ENCODE measurements at regions not wholly inside any gene's neighbourhood (a gene's known extent, or its start where the extent isn't known, plus 50 kb on each side); places are given as distances from the start of the nearest gene placed in this dataset.

DNA sequence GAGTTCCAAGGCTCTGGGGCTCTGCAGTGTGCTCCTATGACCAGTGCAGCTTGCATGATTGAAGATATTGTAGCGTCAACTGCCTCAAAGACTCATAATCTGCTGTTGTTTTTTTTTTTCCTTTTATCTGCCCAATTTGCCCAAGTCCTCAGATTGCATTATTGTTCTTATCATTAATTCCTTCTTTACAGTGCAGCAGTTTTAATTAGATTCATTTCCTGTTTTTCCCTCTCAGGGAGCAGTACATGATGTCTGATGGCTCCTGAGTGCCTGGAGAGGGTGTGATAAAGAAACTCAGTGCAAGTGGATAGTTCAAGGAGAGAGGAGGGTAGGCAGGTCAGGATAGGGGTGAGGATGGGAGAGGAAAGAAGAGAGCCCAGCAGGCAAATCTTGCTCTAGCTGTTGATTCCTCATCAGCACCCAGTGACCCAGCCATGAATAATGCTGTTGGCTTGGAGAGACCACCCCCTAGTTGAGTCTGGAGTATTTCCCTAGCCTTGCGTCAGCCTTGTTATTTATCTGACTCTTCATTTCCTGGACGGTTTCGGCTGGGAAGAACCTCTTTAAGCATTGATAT lies 219.6 kb upstream of the SESN3 start:
- in situ Hi-C loops (cut with MboI; ENCODE audit: low sequenced_read_pairs) = no loop called here

DNA sequence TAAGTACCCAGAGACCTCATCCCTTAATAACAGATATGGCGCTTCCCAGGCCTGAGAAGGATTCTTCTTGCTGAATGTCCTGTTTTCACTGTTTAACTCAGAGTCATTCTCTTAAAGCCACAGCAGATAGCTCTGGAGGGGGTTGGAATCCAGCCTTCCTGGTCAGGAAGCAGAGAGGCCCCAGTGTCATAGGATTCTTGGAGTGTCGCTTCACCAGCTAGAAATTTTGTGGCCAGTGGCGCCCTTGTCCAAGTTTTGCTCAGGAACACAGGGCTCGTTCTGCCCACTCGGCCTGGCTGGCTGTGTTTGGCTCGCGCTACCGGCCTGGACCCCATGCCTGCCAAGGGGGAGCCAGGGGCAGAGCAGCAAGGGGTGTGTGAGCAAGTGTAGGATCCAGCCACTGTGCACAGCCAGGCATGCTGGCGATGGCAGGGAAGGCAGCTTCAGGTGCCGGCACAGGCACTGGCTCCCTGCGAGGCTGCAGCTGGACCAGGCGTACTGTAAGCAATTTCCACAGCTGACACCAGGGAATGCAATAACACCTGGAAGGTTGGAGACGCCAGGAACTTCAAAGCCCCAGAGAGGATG lies 214.8 kb upstream of the SESN3 start:
- in situ Hi-C loops (cut with MboI; ENCODE audit: low sequenced_read_pairs) = no loop called here

DNA sequence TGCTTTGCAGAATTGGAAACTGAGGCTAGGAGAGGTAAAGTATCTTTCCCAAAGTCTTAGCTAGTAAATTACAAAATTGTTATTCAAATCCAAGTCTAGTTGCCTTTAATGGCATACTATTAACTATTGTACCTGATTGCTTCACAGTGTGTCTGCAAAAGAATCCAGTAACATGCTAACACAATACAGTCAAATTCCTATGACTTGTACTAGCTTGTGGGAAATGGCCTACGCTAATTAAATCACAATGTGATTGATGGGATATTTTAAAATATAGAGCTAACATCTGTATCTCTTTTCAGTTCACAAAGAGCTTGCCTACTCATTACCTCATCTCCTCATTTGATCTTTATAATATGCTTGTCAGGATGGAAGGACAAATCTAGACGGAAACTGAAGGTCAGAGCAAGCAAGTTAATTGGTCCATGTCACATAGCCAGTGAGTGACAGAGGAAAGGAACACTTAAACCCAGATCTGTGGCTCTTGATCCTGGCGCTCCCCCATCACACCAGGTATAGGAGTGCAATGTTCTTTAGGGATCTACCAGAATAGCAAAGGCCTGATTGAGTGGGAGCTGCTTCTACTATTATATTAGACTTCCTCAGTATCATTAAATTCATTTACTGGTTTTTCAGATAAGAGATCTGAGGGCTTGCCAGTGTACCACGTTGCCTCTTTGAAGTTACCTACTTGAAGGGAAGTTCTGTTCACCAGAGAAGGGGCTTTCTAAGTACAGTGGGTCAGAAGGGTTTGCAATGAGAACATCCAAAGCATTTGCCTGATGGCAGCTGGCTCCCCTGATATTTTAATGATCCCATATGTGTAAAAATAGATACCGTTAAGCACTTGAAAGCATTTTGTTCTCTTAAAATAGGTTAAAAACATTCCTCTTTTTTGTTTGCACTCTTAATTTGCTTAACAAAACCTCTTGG lies 213.6 kb upstream of the SESN3 start:
- in situ Hi-C loops (cut with MboI; ENCODE audit: low sequenced_read_pairs) = no loop called here

DNA sequence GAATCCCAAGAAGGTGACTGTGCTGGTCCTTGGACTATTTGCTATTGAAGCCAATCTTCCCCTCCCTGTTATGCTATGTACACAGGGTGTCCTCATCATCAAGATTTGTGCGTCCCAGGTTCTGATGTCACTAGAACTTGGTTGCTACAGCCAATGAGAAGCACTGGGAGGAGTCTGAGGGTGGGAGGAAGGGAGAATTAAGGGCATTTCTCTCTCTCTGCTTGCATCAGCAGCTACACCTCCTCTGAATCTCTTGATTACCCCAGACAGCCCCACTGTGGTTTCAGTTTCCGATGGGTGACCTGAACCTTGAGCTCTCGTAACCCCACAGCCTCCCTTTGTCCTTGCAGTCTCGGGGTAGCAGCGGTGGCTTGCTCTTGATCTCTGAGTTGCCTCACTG lies 212.4 kb upstream of the SESN3 start:
- in situ Hi-C loops (cut with MboI; ENCODE audit: low sequenced_read_pairs) = no loop called here

DNA sequence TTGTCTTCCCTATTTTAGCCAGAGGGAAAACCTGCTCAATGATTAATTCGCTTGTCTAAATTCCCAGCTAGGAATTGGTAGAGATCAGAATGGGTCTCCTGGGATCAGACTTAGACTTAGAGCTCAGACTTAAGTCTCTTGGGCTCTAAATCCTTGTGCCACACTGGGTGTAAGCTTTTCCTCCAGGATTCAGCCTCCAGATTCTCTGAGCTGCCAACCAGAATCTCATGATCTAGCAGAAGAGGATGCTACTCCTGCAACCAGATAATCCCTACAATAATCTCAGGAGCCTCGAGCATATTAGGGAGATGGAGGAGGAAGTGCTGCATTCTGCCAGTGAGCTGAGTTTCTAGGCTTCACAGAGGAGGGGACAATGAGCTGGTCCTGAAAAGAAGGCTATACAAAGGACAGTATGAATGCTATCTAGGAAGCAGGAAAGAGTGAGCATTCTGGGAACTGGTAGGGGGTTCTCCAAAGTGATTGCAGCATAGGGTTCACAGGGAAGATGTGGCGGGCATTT lies 211.6 kb upstream of the SESN3 start:
- in situ Hi-C loops (cut with MboI; ENCODE audit: low sequenced_read_pairs) = no loop called here

DNA sequence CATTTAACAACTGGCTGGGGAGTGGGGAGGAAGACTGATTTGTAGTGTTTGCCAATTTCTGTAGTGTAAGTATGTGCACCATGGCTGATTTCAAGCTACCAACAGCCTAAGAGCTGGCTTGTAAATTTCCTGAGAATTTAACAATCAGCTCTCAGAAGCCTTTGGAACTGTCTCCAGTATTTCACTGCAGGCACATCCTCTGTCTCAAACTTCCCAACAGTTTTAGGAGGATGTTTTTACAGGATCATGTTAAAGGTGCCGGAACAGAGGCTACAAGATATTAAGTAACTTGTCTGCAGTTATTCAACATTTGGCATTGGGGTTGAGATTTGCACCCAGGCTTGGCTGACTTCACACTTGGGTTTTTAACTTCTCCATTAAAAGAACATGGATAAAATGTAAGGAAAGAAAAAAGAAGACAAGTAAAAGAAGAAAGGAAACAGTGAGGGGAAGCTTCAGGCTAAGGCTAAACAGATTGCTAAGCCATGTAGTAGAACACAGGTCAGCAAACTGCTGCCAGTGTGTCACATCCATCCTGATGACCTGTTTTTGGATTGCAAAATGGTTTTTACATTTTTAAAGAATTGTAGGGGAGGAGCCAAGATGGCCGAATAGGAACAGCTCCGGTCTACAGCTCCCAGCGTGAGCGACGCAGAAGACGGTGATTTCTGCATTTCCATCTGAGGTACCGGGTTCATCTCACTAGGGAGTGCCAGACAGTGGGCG lies 204.8 kb upstream of the SESN3 start:
- in situ Hi-C loops (cut with MboI; ENCODE audit: low sequenced_read_pairs) = no loop called here

DNA sequence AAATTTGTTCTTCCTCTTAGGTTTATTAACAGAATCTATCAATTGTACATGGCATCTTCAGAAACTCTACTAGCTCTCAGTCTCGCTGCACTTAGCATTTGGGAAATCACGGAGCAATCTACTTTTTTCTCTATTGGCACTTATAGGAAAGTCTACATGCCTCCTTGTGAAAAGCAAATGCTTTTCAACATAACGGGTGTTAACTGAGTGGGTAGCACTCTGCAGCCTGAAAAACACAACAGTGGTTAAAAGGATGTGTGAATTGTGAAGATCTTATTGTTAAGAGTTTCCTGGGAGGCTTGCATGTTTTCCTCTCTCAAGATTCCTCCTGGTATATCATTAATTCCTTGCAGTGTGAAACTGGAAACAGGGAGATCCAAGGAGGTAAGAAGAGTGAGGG lies 204.2 kb upstream of the SESN3 start:
- in situ Hi-C loops (cut with MboI; ENCODE audit: low sequenced_read_pairs) = no loop called here

DNA sequence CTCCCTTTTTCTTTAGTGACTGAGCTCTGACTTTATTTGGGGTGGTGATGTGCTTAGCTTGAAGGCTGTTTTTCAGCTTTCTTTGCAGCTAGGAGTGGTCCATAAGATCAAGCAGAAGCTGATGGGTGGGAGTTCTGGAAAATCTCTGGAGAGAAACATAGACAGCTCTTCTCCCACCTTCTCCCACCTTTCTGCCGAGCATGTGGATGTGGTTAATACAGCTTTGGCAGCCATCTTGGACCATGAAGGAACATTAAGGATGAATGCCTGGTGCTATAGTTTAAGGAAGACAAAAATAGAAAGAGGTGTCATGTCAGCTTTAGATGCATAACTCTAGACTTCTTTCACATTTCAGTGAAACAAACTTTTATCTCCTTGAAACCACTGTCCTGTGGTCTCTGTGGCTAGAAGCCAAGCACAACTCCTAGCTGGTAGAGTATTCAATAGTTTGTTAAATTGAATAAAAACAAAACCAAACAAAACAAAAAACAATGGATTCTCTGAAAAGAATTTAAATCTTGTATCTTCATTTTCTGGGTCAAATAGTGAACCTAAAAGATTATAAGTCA lies 203.6 kb upstream of the SESN3 start:
- in situ Hi-C loops (cut with MboI; ENCODE audit: low sequenced_read_pairs) = no loop called here

DNA sequence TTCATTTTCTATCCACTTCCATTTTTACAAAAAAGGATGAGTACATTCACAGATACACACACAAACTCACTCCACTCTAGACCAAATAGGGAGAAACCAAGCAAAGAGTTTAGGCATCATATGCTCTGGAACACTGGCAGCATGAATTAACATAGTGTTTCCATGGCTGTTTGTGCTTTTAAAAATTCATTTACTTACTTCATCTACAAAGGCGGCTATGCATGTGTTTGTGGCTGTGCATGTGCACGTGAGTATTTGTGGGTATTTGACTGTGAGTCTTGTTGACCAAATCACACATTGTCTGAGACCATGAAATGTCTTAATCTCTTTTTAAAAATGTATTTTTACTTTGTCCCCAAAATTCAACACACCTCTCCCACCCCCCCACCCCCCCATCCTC lies 203.0 kb upstream of the SESN3 start:
- in situ Hi-C loops (cut with MboI; ENCODE audit: low sequenced_read_pairs) = no loop called here

DNA sequence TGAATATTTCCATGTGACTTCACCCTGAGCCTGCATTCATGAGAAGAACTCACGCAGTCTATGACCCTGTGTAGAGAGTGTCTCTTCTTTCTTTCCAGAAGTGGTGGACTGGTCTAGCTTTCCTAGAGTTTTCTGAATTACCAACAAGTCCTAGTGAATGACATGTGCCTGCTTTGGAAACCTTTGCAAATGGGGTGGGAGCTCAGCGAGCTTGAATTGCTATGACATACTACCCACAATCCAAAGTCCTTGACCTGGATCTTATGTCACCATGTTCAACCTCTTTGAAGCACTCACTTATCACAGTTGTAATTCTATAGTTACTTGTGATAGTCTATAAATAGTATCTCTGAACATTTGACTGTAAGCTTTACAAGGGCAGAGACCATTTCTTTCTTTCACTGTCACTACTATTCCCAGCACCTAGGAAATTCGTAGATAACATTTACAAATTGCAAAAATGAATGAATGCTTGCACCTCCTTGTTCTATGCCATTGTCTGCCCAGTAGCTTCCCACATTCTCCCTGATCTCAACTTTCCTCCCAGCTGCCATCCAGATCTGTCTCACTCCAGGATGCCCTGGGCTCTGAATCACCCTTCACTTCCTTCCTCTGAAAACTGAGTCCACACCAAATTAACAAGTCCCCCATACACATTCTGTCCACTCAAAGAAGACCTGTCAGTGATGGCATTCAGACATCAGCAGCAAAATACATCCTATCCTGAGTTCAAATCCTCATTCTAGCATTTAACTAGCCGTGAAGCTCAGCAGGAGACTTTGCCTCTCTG lies 201.9 kb upstream of the SESN3 start:
- in situ Hi-C loops (cut with MboI; ENCODE audit: low sequenced_read_pairs) = no loop called here

DNA sequence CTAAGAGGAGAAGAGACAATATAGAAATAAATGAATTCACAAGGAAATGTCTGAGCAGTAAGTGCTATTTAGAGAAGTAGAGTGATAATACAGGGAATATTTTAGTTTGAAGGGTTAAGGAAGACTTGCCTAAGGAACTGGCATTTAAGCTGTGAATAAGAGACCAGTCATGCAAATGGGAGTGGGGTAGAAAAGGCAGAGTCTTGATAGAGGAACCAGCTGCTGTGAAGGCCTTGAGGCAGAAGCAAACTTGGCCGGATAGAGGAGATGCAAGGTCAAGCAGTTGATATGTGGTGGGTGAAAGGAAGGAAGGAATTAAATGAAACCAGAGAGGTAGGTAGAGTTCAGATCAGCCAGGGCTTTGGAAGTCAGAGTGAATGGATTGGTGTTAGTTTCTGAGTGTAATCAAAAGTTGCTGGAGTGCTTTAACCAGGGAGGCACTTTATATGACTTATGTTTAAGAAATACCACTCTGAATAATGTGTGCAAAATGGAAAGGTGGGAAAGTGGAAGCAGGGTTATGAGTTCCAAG lies 198.4 kb upstream of the SESN3 start:
- in situ Hi-C loops (cut with MboI; ENCODE audit: low sequenced_read_pairs) = no loop called here

DNA sequence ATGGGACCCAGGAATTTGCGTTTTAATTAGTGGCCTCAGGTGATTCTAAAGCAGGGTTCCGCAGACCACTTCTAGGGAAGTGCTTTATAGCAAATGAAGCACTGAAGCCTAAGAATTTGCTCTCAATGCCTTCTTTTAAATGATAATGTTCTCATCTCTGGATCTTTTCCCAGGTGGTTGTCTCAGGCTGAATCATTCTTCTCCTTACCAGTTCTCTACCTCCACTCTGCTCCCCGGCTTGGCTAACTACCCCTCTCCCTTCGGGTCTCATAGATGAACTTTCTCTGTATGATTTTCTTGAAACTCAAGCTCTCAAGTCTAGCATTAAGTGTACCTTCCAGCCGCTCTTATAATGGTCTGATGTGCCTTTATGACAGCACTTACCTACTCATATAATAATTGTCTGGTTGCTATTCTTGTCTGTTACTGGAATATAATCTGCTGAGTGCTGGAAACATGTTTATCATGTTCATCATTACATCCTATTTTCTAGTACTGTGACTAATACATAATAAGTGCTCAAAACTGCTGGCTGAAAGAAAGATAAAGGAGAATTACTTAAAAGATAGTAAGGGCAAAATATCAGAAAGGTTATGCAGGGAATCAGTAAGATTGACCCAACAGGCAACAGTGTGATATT lies 195.9 kb upstream of the SESN3 start:
- in situ Hi-C loops (cut with MboI; ENCODE audit: low sequenced_read_pairs) = no loop called here

DNA sequence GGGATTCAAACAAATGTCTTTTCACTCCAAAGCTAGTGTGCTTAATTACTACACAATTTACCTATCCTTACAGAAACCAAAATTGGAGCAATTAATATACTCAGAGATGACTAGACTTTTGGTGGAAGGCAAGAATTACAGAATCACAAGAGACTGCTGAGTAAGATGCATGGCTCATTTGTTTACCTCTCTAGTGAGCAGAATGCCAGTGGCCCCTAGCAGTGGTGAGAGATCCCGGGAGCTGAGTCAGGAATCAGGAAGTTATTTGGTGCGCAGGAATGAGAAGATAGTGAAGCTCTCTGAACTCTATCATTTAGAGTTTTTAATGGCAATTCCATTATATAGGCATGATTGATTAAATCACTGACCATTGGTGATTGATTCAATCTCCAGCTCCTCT lies 188.9 kb upstream of the SESN3 start:
- in situ Hi-C loops (cut with MboI; ENCODE audit: low sequenced_read_pairs) = no loop called here

DNA sequence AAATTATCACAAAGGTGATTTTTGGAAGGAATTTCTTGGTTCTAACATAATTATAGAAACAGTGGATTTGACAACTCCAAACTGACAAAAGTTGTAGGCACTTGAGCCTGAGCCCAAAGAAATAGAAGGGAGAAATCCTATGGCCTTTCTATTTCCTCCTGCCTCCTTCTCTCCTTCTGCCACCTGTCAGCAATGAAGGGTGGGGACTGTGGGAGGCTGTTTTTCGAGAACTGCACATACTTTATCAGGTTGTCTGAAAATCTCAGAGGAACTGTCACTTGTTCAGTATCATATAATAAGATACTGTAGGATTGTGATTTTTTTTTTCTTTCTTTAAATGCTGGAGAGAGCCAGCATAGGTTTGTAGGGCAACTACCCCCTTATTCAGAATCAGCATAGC lies 187.9 kb upstream of the SESN3 start:
- in situ Hi-C loops (cut with MboI; ENCODE audit: low sequenced_read_pairs) = no loop called here

DNA sequence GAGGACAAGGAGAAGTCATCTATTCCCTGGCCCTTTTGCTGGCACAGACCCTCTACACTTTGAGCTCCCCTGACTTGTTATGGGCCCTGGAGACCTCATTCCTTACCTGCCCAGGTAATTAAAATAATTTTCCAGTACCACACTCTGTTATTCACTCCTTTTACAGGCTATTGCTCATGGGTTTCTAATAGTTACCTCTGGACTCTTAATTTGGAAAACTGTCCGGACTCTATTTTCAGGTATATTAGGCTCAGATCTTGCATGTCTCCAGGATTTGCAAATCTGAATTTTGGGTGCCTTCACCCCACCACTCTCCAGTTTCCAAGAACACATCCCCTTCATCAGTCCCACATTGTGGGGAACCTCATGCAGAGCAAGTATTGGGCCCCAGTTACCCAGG lies 186.8 kb upstream of the SESN3 start:
- in situ Hi-C loops (cut with MboI; ENCODE audit: low sequenced_read_pairs) = no loop called here

DNA sequence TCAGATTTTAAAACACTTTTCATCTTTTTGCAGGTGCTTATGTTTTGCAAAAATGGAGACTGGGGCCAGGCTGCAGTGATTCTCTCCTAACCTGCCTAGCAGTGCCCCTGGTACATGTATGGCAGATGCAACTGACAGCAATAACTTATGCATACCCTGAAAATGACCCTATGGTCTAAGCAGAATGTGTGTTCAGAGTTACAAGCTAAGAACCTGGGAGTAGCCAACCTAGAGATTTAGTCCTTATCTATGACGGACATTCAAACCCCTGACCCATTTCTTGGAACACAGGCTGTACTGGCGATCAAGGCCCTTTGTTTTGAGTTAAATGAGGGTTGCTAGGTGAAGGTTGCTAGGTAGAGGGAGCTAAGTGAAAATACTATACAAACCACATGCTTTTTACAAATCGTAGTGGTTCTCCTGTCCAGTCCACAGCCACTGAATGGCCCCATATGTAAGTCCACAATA lies 184.9 kb upstream of the SESN3 start:
- in situ Hi-C loops (cut with MboI; ENCODE audit: low sequenced_read_pairs) = no loop called here

DNA sequence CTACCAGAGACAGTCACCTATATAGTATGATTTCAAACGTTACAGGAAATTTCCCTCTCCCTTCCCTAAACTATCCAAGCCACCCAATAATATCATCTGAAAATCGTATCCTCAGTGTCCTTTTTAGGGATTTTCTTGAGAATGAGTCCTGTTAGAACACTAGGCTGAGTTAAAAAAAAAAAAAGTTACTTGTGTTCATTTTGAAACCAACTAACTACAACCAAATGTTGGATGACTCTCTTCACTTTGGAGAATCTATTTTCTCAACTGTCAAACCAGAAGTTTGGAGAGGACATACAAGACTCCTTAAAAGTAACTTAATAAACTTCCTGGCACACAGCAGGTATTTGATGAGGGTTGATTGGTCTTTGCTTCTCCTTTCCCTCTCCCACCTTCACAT lies 183.2 kb upstream of the SESN3 start:
- in situ Hi-C loops (cut with MboI; ENCODE audit: low sequenced_read_pairs) = no loop called here

DNA sequence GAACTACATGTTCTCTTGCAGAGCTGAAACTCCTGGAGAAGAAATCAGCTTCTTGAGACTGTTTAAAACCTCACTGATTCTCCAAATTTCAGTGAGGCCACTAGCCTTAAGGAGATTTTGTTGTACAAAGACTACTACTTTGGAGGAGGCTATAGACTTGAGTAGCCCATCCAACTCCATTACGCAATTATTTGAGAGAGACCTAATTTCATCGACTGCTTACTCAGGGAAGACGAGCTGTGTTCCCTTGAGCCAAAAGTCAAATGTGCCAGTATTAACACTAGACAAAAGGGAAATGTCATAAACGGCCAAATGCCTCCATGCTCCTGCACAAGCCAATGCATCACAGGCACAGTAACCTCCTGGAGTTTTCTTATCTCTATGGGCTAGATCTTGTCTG lies 182.8 kb upstream of the SESN3 start:
- in situ Hi-C loops (cut with MboI; ENCODE audit: low sequenced_read_pairs) = no loop called here

DNA sequence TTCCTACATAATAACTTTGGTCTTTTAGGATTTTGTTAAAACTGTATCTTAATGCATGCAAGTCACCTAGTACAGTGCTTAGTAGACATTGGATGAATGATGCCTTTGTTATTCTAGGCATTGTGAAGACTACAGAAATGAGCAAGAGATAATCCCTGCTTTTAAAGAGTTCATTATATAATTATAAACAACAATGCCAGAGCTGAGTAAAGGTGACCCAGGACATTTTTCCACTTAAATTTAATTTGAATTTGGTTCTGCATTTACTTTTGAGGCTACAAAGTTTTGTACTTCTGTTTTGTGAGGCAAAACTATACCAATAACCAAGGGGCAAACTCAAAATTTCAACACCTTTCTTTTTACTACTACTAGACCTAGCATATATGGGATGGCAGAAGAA lies 182.0 kb upstream of the SESN3 start:
- in situ Hi-C loops (cut with MboI; ENCODE audit: low sequenced_read_pairs) = no loop called here
